ENCODE measurements at regions not wholly inside any gene's neighbourhood (a gene's known extent, or its start where the extent isn't known, plus 50 kb on each side); places are given as distances from the start of the nearest gene placed in this dataset.

DNA sequence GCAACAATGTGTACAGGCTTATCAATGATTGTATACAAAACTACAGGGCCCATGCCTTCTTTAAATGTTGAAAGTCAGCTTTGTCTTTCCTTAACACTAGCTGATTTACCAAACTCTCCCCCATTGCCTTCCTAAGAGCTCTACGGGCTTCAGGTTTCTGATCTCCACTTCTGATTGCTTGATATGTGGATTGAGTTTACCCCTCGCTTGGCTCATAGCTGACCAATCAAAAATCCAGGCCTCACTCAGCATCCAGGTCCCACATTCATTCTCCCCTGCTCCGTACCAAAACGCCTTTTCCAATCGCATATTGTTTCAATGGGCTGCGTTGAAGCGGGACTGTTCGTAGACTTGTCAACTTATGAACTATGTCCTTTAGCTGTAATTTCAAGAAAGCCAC, 195.1 kb upstream of the TOX3 start (continued):
- no peak for TF ChIP-seq TBP (IDR thresholded peaks at IDR 0.05; ENCODE audit: low read depth, low read length)
- no peak for TF ChIP-seq EGR1 (IDR thresholded peaks at IDR 0.05; ENCODE audit: borderline replicate concordance, low read depth, low read length)
- TF ChIP-seq POLR2AphosphoS5 (IDR thresholded peaks at IDR 0.05; ENCODE audit: low read depth, low read length), result no peak
